CD14-positive monocyte (primary cell): ENCODE measurements at regions not wholly inside any gene's neighbourhood (a gene's known extent, or its start where the extent isn't known, plus 50 kb on each side); places are given as distances from the start of the nearest gene placed in this dataset.
"Not testable (repeated sequence)": the region's sequence is repeated elsewhere in the genome, so short reads cannot be mapped to it uniquely, and the experiment has no call there.

Source experiments
- DNase-seq, 3 donors: peaks; one replicate each; pipeline ENCODE4 v3.0.0-alpha.2; 2011 to 2022
- H2AFZ ChIP-seq: 2 replicates; pipeline ENCODE4 v1.6.0; 2012; ENCODE audit warnings: mild to moderate bottlenecking, low read depth, low read length, inconsistent platforms; ENCODE audit not compliant: insufficient read depth, poor library complexity, severe bottlenecking
- H3K27ac ChIP-seq, 2 donors: 1 replicate in 1 of 2; 2 replicates in 1 of 2; pipeline ENCODE4 v1.5.1; 2012 to 2013; ENCODE audit warnings: low read length in 2 of 2, control low read depth in 1 of 2, inconsistent platforms in 1 of 2, low read depth in 1 of 2, mild to moderate bottlenecking in 1 of 2
- H3K27me3 ChIP-seq, 2 donors: one replicate each; pipeline versions ENCODE4 v1.6.0 to v1.6.1; 2011 to 2013; ENCODE audit warnings: low read length in 2 of 2; ENCODE audit not compliant: control insufficient read depth in 2 of 2, insufficient read depth in 2 of 2
- H3K36me3 ChIP-seq, 2 donors: replicated peaks in 1 of 2; 1 replicate in 1 of 2; 2 replicates in 1 of 2; pipeline versions ENCODE4 v1.5.1 to v1.6.1; 2012 to 2013; ENCODE audit warnings: low read length in 2 of 2, control low read depth in 1 of 2, inconsistent platforms in 1 of 2, mild to moderate bottlenecking in 1 of 2; ENCODE audit not compliant: insufficient read depth in 2 of 2, control insufficient read depth in 1 of 2
- H3K4me1 ChIP-seq, 2 donors: 1 replicate in 1 of 2; 2 replicates in 1 of 2; pipeline versions ENCODE4 v1.5.1 to v1.6.1; 2012 to 2013; ENCODE audit warnings: low read length in 2 of 2, control low read depth in 1 of 2, inconsistent platforms in 1 of 2, mild to moderate bottlenecking in 1 of 2, moderate library complexity in 1 of 2; ENCODE audit not compliant: insufficient read depth in 2 of 2, control insufficient read depth in 1 of 2
- H3K4me2 ChIP-seq: replicated peaks from 2 replicates; pipeline ENCODE3; 2012; ENCODE audit warnings: low read length, moderate library complexity, mild to moderate bottlenecking; ENCODE audit not compliant: poor library complexity, severe bottlenecking; ENCODE audit errors: extremely low read depth
- H3K4me3 ChIP-seq, 3 experiments: fragments of 200-600 bp in 1 of 3; sonication (generic) in 1 of 3; replicated peaks in 1 of 3; 1 replicate in 2 of 3; 2 replicates in 1 of 3; pipeline ENCODE4 v1.5.1; 2011 to 2013; ENCODE audit warnings: low read length in 3 of 3, mild to moderate bottlenecking in 3 of 3, control low read depth in 2 of 3, low read depth in 2 of 3, inconsistent platforms in 1 of 3, moderate library complexity in 1 of 3
- H3K79me2 ChIP-seq: 2 replicates; pipeline ENCODE4 v1.6.0; 2012; ENCODE audit warnings: mild to moderate bottlenecking, control low read depth, inconsistent platforms, low read length, moderate library complexity; ENCODE audit not compliant: insufficient read depth
- H3K9ac ChIP-seq: 2 replicates; pipeline ENCODE4 v1.6.0; 2017; ENCODE audit warnings: low read length, mild to moderate bottlenecking; ENCODE audit not compliant: insufficient read depth, poor library complexity, severe bottlenecking
- H3K9me3 ChIP-seq, 2 donors: replicated peaks in 1 of 2; 1 replicate in 1 of 2; 2 replicates in 1 of 2; pipeline versions ENCODE4 v1.5.1 to v1.6.1; 2012 to 2013; ENCODE audit warnings: low read length in 2 of 2, control low read depth in 1 of 2; ENCODE audit not compliant: control insufficient read depth in 1 of 2, insufficient read depth in 1 of 2
- H4K20me1 ChIP-seq: 2 replicates; pipeline ENCODE4 v1.6.0; 2012; ENCODE audit warnings: mild to moderate bottlenecking, low read length, control low read depth, moderate library complexity; ENCODE audit not compliant: insufficient read depth
- H3K27ac Mint-ChIP-seq, 7 donors: one replicate each; pipeline ENCODE4 v1.8.0; 2020; ENCODE audit warnings: mild to moderate bottlenecking in 7 of 7, mixed read lengths in 7 of 7, moderate library complexity in 6 of 7, inconsistent platforms in 2 of 7
- H3K27me3 Mint-ChIP-seq, 3 donors: one replicate each; pipeline ENCODE4 v1.8.0; 2021 to 2022; ENCODE audit warnings: low read depth in 3 of 3, mild to moderate bottlenecking in 3 of 3, mixed read lengths in 3 of 3, moderate library complexity in 3 of 3, inconsistent platforms in 1 of 3
- H3K36me3 Mint-ChIP-seq, 2 donors: one replicate each; pipeline ENCODE4 v1.8.0; 2020; ENCODE audit warnings: mixed read lengths in 2 of 2, inconsistent platforms in 1 of 2, mild to moderate bottlenecking in 1 of 2
- H3K4me1 Mint-ChIP-seq: one replicate; pipeline ENCODE4 v1.8.0; 2020; ENCODE audit warnings: mild to moderate bottlenecking, mixed read lengths
- H3K4me3 Mint-ChIP-seq, 2 donors: one replicate each; pipeline ENCODE4 v1.8.0; 2020; ENCODE audit warnings: mild to moderate bottlenecking in 2 of 2, mixed read lengths in 2 of 2, moderate library complexity in 1 of 2
- H3K9me3 Mint-ChIP-seq, 7 donors: one replicate each; pipeline ENCODE4 v1.8.0; 2020 to 2022; ENCODE audit warnings: mixed read lengths in 7 of 7, mild to moderate bottlenecking in 6 of 7, moderate library complexity in 6 of 7, inconsistent platforms in 2 of 7
- whole genome bisulfite sequencing: methylation state at CpG from one replicate; pipeline ENCODE4 v1.1.5; 2013; ENCODE audit warnings: missing lambda C conversion rate; ENCODE audit not compliant: insufficient coverage; 5-methylcytosine and 5-hydroxymethylcytosine counted together
- intact Hi-C, 2 donors: fragments of 100-400 bp; cut with micrococcal nuclease; formaldehyde crosslinking; loops; one replicate each; pipeline versions ENCODE4 v1.15.0 to v1.15.1; 2023
- TF ChIP-seq, protein P1 (sequence below): fragments of 200-600 bp; IDR thresholded peaks from one replicate; pipeline ENCODE4 v1.8.0; 2022; ENCODE audit warnings: antibody characterized with exemption, mild to moderate bottlenecking

DNA sequence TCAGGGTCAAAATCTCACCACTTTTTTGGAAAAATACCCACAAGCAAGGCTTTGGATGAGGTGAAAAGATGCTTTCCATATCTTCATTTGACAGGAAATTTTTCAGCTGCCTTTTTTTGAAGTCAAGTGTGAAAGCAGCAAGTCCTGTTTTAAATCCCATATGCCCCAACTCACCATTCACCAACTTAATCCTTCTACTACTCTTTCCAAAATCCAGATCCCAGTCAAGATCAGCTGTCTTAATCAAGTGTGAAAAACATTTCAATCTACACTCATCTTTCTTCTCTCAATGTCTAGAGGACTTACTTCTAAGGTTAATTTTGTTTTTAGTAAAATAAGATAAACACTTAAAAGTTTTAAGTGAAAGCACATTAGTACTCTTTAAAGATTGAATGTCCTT lies 128.4 kb upstream of the CEP126 start:
- intact Hi-C loops, result no loop called here
- H3K9ac ChIP-seq, result no peak overlapping the region
- no peak for DNase-seq

DNA sequence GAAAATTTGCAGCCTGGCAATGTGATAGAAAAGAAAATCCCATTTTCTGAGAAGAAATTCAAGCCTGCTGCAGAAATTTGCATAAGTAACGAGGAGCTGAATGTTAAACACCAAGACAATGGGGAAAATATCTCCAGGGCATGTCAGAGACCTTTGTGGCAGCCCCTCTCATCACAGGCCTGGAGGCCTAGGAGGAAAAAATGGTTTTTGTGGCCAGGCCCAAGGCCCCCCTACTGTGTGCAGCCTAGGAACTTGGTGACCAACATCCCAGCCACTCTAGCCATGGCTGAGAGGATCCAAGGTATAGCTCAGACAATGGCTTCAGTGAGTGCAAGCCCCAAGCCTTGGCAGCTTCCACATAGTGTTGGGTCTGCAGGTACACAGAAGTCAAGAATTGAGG lies 135.6 kb upstream of the CEP126 start:
- DNase-seq, H3K4me2 ChIP-seq, H3K36me3 Mint-ChIP-seq, H3K4me1 Mint-ChIP-seq, intact Hi-C loops, H3K4me3 ChIP-seq, H3K79me2 ChIP-seq, H4K20me1 ChIP-seq, H3K27ac Mint-ChIP-seq, H2AFZ ChIP-seq, H3K4me1 ChIP-seq, H3K27me3 ChIP-seq, H3K27ac ChIP-seq, H3K27me3 Mint-ChIP-seq, H3K36me3 ChIP-seq, H3K4me3 Mint-ChIP-seq, H3K9ac ChIP-seq: not testable (repeated sequence)
- 50% methylated on average over 1 of the region's 1 CpG for WGBS
- peaks cover 2 to 19% (median 14%) of the 10 kb centered on the region in 7 donors for H3K9me3 Mint-ChIP-seq
- H3K9me3 ChIP-seq, result peaks cover 8 to 11% of the 10 kb centered on the region in 2 donors

More for the DNA sequence above, 128.4 kb upstream of the CEP126 start:
- H3K36me3 ChIP-seq, result no peaks in the 10 kb centered on the region
- no peak overlapping the region for H2AFZ ChIP-seq
- no peaks in the 10 kb centered on the region for H3K79me2 ChIP-seq
- no peak overlapping the region for H3K27ac Mint-ChIP-seq
- peaks cover 2 to 6% (median 3%) of the 10 kb centered on the region in 7 donors for H3K9me3 Mint-ChIP-seq
- no peak overlapping the region for H3K27ac ChIP-seq
- peaks cover 0 to 2% (median 0%) of the 10 kb centered on the region in 3 donors for H3K27me3 Mint-ChIP-seq
- no peaks in the 10 kb centered on the region for H3K27me3 ChIP-seq
- no peak overlapping the region for H3K4me3 Mint-ChIP-seq
- H3K4me1 Mint-ChIP-seq, result no peaks in the 10 kb centered on the region
- no peaks in the 10 kb centered on the region for H3K4me1 ChIP-seq
- no peaks in the 10 kb centered on the region for H3K36me3 Mint-ChIP-seq
- no peak overlapping the region for H3K4me2 ChIP-seq
- H3K4me3 ChIP-seq, result no peak overlapping the region
- H3K9me3 ChIP-seq, result no peaks in the 10 kb centered on the region
- TF ChIP-seq, protein P1, sequence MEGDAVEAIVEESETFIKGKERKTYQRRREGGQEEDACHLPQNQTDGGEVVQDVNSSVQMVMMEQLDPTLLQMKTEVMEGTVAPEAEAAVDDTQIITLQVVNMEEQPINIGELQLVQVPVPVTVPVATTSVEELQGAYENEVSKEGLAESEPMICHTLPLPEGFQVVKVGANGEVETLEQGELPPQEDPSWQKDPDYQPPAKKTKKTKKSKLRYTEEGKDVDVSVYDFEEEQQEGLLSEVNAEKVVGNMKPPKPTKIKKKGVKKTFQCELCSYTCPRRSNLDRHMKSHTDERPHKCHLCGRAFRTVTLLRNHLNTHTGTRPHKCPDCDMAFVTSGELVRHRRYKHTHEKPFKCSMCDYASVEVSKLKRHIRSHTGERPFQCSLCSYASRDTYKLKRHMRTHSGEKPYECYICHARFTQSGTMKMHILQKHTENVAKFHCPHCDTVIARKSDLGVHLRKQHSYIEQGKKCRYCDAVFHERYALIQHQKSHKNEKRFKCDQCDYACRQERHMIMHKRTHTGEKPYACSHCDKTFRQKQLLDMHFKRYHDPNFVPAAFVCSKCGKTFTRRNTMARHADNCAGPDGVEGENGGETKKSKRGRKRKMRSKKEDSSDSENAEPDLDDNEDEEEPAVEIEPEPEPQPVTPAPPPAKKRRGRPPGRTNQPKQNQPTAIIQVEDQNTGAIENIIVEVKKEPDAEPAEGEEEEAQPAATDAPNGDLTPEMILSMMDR, result no peak
- H4K20me1 ChIP-seq, result no peaks in the 10 kb centered on the region
